Fibroblast of the aortic adventitia (primary cell): ENCODE measurements at regions not wholly inside any gene's neighbourhood (a gene's known extent, or its start where the extent isn't known, plus 50 kb on each side); places are given as distances from the start of the nearest gene placed in this dataset.

Experiments used
- DNase-seq: peaks from one replicate; pipeline ENCODE4 v3.0.0-alpha.2; 2010; ENCODE audit warnings: low read depth
- H3K4me3 ChIP-seq: 2 replicates; pipeline ENCODE4 v1.5.1; 2011; ENCODE audit warnings: low read depth, mild to moderate bottlenecking, control low read depth, low read length, moderate library complexity
- TF ChIP-seq, protein P1 (sequence below): IDR thresholded peaks from 2 replicates; pipeline ENCODE4 v1.5.1; 2011; ENCODE audit warnings: mild to moderate bottlenecking, low read length, control low read depth, inconsistent platforms; ENCODE audit not compliant: insufficient read depth

DNA sequence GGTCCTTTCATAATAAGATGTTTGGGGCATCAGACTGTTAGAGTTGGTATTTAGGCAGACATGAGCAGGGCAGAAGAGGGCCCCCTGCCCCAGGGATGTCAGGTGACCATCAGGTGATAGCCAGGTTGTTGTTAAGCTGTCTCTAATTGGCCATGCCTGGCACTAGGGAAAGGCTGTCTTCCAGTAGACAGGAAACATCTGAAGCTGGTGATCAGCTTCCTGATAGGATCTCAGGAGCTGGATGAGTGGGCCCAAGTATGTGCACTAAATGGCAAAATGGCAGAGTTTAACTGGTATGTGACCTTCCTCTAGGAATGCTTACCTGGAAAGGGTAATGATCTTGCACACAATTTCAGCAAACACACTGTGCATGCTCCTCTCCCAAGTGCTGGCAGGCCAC lies 190.7 kb downstream of the CDH26 start:
- no peak for DNase-seq
- no peak overlapping the region for H3K4me3 ChIP-seq
- TF ChIP-seq, protein P1, sequence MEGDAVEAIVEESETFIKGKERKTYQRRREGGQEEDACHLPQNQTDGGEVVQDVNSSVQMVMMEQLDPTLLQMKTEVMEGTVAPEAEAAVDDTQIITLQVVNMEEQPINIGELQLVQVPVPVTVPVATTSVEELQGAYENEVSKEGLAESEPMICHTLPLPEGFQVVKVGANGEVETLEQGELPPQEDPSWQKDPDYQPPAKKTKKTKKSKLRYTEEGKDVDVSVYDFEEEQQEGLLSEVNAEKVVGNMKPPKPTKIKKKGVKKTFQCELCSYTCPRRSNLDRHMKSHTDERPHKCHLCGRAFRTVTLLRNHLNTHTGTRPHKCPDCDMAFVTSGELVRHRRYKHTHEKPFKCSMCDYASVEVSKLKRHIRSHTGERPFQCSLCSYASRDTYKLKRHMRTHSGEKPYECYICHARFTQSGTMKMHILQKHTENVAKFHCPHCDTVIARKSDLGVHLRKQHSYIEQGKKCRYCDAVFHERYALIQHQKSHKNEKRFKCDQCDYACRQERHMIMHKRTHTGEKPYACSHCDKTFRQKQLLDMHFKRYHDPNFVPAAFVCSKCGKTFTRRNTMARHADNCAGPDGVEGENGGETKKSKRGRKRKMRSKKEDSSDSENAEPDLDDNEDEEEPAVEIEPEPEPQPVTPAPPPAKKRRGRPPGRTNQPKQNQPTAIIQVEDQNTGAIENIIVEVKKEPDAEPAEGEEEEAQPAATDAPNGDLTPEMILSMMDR: no peak

DNA sequence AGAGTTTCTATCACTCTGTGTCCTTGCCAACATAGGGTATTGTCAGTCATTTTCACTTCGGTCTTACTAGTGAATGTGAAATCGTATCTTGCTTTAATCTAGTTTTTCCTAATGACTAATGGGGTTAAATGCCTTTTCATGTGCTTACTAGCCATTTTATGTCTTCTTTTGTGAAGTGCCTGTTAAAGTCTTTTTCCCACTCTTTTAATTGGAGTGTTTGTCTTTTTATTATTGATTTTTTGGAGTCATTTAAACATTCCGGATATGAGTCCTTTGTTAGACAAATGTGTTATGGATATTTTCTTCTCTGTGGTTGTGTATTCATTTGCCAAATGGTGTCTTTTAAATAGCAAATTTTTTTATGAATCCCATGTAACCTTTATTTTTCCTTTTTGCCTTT lies 194.6 kb downstream of the CDH26 start:
- H3K4me3 ChIP-seq: no peak overlapping the region
- TF ChIP-seq, protein P1: no peak
- DNase-seq: no peak

DNA sequence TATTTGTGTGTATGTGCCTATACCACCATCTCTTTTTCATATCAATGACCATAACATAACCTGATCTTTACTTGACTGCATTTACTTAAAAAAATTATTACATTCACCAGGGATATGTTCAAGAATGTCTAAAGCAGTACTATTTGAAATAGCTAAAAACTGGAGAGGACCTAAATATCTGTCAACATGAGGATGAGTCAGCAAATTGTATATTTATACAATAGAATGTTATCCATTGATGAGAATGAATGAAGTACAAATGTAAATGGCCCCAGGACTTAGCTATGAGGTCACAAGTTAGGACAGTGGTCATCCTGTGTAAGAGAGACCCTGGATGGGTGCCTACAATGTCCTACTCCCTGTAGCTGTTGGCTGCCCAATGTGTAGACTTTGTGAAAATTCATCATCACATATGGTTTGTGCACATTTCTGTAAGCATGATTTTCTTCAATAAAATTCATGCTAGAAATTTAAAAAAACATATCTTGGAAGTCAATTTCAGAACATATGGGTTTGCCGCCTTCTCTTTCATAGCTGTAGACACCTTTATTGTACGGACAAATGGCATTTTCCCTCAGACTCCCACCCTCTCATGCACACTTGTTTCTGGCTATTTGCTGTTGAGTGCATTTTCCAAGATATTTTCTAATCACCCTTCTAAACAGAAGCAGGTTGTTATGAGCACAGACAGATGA lies 202.4 kb downstream of the CDH26 start:
- no peak for DNase-seq
- no peak overlapping the region for H3K4me3 ChIP-seq
- TF ChIP-seq, protein P1: no peak

DNA sequence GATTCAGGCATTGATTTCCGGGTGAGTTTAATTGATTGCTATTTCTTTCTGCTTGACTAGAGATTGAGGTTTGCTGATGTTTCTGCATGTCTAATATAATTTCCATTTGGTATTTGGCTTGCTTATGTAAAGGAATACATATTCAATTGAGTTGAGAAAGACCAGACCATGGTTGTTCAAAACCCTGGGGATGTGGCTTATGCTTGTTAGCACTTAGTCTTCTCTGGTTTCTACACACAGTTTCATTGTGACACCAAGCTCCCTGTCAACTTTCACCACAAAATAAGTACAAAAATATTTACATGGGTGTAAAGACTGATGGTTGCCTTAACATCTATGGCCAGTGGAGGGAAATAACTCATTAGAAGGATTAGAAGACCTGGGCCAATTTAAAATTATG lies 209.6 kb downstream of the CDH26 start:
- DNase-seq: no peak
- H3K4me3 ChIP-seq: no peak overlapping the region

DNA sequence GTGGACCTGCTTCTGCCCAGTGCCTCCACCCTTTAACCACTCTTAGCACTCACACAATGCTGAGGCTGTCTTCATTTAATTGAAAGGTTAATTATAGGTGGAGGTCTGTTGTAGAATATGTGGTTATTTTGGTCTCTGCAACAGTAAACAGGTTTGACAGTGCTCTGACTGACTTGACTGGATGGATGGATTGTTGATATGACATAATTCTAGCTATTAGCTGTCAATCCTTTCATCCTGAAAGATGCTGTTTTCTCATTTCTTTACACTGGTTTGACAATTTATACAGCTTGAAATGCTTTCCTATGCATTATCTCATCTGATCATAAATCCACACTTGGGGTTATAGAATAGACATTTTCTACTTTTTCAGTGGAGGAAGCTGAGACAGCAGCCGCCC lies 210.7 kb downstream of the CDH26 start:
- H3K4me3 ChIP-seq: no peak overlapping the region
- DNase-seq: no peak
- TF ChIP-seq, protein P1: no peak

More for the DNA sequence above, 209.6 kb downstream of the CDH26 start:
- TF ChIP-seq, protein P1: no peak

DNA sequence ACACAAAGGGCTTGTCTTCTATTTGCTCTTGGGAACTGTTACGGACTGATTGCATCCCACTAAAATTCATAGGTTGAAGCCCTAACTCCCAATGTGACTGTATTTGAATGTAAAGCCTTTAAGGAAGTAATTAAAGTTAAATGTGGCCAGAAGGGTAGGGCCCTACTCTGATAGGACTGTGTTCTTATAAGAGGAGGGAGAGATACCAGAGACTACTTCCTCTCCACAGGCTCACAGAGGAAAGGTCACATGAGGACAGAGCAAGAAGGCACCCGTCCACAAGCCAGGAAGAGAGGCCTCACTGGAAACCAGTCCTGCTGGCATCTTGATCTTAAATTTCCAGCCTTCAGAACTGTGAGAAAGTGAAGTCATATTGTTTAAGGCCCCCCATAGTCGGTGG lies 211.9 kb downstream of the CDH26 start:
- no peak for DNase-seq
- H3K4me3 ChIP-seq: no peak overlapping the region
- TF ChIP-seq, protein P1: no peak

DNA sequence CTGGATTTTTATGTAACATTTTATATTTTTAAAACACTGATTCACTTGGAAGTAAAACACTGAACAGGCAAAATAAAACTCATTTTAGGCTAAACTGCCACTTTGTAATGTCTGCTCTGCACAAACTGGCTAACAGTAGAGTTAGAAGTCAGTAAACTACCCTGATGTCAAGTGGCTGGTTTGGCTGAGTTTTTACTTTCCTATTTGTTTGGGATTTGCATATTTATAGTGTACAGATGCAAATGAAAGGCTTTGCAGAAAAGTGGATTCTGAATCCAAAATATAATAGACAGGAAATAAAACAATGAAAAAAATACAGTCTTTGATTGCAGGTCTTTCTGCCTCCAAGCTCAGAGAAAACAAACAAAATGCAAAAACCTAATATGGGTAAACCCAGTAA lies 213.1 kb downstream of the CDH26 start:
- TF ChIP-seq, protein P1: no peak

More for the DNA sequence above, 213.1 kb downstream of the CDH26 start:
- H3K4me3 ChIP-seq: no peak overlapping the region
- no peak for DNase-seq
